HG03378 (cell line): ENCODE measurements at regions not wholly inside any gene's neighbourhood (a gene's known extent, or its start where the extent isn't known, plus 50 kb on each side); places are given as distances from the start of the nearest gene placed in this dataset.

ENCODE experiments used
- ATAC-seq: cut with Tn5 transposase; IDR thresholded peaks from one replicate; pipeline ENCODE4 v1.9.1; 2021; ENCODE audit warnings: mild to moderate bottlenecking, moderate library complexity; ENCODE audit not compliant: unreplicated experiment

DNA sequence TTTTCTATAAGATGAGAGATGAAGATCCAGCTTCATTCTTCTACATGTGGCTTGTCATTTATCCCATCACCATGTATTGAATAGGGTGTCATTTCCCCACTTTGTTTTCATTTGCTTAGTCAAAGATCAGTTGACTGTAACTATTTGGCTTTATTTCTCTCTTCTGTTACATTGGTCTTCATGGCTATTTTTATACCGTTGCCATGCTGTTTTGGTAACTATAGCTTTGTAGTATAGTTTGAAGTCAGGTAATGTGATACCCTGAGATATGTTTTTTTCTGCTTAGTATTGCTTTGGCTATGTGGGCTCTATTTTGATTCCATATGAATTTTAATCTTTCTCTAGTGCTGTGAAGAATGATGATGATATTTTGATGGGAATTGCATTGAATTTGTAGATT, 514.3 kb downstream of the GBA3 start:
- ATAC-seq, result no peak

DNA sequence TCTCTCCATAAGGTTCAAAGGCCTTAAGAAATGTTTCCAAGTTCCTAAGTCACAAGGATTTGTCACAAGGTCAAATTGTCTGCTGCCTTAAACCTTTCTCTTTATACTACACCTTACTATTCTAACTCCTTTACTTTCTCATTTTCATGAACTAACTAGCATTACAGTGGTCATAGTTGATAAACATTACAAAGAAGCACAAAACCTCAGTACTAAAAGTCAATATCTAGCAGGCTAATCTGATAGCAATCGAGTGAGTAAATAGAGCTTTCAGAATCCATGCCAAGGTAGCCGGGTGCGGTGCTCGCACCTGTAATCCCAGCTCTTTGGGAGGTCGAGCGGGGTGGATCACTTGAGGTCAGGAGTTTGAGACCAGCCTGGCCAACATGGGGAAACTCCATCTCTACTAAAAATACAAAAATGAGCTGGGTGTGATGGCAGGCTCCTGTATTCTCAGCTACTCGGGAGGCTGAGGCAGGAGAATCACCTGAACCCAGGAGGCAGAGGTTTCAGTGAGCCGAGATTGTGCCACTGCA, 510.0 kb downstream of the GBA3 start:
- no peak for ATAC-seq

DNA sequence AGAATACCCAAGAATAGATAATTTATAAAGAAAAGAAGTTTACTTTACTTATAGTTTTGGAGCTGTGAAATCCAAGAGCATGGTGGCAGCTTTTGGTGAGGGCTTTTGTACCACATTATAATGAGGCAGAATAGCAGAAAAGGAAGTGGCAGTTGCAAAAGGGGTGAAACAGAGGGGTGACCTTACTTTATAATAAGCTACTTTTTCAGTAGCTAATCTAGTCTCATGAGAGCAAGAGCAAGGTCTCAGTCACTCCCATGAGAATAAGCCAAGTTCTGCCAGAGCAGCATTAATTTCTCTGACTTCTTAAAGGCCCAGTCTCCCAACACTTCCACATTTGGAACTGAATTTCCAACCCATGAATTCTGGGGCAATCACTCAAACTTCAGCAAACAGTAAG, 502.0 kb downstream of the GBA3 start:
- no peak for ATAC-seq

DNA sequence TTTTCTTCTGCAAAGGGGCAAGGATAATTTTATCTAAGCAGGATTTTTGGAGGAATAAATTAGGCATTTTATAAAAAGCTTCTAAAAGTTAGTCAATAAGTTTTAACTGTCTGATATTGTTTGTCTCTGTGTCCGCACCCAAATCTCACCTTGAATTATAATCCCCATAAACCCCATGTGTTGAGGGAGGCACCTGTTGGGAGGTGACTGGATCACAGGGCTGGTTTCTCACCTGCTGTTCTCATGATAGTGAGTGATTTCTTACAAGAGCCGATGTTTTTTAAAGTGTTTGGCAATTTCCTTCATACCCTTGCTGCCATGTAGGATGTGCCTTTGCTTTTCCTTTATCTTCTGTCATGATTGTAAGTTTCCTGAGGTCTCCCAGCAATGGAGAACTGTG, 481.4 kb downstream of the GBA3 start:
- no peak for ATAC-seq

DNA sequence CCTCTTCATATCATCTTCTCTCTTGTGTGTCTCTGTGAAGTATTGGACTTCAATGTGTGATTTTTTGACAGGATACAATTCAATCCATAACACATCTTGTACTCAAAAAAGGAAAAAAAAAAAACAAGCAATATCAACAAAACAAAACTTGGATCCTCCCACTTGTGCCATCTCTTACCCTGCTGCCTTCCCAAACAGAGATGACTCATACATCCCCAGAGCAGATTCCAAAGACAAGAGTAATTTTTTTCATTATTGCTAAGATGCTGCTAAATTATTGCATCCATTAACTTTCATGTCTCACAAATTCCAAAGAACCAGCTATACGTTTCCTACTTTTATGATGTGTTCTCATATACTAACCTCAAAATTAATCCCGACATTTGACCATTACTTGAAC, 479.2 kb downstream of the GBA3 start:
- ATAC-seq, result no peak

DNA sequence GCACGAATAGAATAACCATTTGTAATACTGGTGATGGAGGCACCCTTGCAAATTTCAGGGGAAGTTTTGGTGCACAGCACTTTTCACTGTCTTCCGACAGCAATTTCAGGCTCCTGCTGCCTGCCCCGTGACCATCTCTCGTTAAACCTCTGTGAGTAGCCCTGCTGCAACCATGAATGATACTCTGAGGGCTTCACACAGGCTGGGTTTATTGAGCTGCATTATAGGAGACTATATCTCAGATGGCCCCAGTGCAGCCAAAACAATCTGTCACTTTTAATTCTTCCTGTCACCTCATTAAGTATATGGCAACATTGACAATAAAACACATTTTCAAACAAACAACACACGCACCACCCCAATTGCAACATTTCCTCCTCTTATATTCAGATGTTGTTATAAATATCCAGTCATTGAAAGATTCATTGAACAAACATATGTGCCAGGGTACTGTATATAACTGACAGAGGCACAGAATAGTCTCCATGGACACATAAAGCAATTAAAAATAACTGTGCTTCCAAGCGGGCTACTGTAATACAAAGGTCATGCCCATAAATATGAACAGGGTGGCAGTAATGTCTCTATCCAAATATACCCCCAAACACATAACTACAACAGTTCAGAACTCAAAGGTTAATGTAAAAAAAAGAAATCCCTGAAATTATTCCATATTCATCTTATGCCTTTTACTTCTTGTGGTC, 477.0 kb downstream of the GBA3 start:
- no peak for ATAC-seq

DNA sequence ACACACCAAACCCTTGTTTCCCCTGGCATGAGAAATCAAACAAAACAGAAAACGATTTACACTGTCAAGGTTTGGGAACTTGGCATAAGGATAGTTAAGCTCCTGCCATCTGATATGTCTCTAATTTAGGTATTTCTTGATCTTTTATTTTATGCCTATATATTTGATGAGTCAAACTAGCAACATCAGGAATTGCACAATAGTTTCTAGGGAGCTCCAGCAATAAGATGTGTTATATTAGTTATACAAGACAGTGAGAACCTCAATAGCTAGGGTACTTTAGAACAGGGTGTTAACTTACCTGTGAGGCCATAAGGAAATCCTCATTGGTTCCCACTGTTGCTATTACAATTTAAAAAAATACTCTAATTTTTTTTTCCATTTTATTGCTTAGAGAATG, 474.2 kb downstream of the GBA3 start:
- ATAC-seq, result no peak

DNA sequence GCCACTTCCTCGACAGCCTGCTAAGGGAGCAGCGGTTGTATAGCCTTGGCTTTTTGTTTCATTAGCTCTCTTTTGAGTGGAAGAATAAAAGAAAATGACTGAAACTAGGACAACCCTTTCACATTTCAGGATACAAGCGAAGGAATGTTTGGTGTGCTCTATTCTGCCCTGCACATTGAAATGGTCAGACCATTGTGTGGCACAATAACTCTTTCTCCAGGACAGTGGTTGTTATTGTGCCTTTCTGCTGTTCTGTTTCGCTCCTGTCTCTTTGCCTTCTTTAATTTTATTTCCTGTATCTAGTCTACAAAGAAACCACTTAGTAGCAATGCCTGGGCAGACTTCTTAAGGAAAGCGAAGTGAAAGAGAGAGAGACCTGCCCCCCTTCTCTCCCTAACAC, 473.7 kb downstream of the GBA3 start:
- no peak for ATAC-seq

DNA sequence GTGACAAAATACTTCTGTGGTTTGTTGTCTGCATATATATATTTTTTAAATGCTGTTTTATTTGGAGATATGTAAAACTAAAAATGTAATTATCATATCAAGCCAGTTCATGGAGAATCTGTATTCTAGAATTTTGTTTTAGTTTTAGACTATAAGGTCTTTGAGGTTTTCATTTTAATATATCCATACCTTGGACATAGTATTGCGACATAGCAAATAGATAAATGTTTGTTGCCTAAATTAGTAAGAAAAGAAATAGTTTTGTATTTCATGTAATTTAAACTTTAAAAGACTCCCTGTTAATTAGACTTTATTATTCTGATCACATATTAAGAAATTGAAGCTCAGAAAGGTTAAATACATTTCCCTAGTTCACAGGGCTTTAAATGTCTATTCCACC, 472.9 kb downstream of the GBA3 start:
- ATAC-seq, result no peak

DNA sequence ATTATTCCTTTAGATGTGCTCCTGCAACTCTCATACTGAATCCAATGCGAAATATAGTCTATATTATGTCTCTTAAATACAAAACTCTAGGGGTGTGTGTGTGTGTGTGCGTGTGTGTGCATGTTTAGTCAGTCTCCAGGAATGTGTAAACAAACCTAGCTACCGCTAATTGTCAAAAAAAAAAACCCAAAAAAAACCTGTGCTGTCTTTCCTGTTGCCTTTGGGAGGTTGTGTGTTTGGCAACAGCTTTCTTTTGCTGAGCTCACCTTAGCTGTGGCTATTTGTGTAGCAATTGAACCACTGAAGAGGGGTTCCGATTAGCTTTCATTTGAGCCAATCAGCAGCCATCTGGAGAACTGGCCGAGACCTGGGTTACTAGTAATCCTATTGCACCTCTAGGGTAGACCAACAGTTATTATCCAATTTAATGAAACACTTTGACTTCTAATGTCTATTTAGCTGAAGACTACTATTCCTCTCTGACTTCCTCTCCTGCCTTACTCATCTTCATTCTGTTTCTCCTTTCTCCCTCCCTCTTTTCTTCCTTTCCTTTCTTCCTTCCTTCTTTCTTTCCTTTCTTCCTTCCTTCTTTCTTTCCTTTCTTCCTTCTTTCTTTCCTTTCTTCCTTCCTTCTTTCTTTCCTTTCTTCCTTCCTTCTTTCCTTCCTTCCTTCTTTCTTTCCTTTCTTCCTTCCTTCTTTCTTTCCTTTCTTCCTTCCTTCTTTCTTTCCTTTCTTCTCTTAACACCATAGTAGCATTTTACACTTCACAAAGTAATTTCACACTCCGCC, 471.1 kb downstream of the GBA3 start:
- no peak for ATAC-seq

DNA sequence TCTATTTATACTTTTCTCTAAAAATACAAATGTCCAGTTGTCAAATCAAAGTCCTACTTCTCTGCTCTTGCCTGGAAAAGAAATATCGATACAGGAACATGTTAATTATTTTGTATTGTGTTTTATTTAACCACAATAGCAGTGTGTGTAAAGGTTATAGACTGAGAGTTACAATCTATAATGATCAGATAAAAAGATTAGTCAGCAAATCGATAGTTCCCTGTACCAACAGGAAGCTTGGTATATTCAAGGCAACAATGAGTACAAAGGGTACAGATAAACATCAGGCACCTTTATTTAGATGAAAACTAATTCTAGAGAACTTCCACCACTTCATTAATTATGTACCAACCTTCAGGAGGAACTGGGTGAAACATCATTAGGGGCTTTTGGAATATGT, 469.5 kb downstream of the GBA3 start:
- no peak for ATAC-seq

DNA sequence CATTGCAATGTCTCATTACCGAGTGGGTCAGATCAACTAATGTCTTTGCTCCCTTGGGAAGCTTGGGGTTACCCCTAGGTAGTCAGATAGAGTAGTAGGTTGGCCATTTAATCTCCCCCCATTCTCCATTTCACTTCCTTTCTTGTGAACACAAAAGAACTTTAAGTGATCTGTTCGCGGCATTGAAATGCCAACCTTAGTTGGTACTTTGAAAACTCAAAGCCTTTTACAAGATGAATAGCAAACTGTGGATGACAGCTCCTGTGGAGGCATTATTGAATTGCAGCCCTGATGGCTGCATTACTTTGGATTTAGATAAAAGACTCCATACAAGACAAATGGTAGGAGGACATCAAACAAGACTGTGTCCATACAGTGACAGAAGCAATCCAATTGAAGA, 469.1 kb downstream of the GBA3 start:
- ATAC-seq, result no peak

DNA sequence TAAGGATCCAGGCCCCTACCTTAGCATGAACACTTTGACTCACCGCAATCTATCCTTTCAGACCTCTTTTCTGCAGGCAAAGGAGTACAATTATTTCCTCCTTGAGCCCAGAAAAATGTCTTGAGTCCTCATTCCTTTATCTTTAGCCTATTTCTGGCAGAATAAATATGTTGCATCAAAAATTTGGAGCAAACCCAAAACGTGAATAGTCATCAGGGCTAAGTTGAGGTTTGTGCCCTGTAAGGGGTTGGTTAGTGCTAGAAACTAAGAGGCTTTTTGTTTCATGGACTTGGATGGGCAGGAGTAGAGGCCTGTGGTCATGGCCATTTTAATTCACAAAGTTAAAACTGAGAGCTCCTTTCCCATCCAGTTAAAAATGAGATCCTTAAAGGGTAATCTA, 460.3 kb downstream of the GBA3 start:
- ATAC-seq, result no peak

DNA sequence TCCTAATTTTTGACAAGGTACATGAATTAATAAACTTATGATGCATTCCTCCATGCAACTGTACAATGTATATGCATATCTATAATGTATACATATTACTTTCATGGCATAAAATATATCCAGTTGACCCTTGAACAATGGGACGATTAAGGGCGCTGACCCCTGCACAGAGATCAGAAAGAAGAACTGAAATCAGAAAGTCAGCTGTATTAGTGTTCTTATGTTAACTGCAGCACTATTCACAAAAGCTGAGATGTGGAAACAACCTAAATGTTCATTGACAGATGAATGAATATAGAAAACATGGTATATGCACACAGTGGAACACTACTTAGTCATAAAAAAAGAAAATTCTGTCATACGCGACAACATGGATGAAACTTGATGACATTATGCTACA, 457.1 kb downstream of the GBA3 start:
- no peak for ATAC-seq

DNA sequence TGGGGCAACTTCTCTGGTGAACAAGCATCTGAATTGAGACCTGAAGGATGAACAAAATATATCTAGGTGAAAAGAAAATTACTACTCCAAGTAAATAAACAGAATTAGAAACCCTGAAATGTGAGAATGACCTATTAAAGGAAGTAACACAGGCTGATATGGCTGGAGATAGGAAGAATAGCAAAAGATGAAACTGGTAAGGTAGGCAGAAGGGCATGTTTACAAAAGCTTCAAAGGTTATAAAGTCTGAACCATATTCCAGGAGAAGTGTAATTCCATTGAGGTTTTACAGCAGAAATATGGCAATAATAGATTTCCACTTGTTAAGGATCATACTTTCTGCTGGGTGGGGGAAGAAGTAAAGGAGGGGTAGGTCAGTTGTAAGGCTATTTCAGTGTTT, 452.0 kb downstream of the GBA3 start:
- no peak for ATAC-seq

DNA sequence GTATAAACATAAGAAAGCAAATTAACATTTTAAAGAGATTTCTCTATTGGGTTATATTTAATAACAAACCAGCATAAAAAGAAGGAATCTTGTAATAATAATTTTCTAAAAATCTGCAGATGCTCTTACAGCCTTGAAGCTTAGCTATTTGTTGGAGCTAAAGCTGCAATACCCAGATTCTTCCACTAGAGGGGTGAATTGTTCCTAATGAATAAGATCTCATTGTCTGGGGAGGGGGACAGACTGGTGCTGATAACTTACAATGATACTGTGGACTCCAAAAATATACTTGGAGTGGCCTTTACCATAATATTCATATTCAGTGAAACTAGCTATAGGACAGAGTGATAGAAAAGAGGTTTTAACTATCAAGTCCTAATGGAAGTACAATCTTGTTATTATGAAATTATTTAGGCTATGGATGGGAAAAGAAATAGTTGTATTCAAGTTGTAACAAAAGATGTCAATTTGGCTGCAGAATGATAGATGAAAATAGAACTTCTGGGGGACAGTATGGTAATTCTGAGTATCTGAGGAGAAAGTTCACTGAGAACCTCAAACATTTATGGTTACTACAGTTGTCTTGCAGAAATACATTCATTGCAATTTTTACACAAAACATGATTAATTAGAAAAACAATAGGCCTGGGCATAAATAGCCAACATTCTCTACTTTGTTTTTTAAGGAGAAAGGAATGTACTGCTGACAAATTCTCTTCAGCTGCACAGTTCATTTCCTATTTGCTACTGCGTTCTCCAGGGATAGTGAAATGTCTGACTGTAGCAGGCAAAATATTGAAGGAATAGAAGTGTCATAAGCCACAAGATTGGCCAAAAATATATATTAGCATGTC, 443.3 kb downstream of the GBA3 start:
- ATAC-seq, result peak; percentile 63

DNA sequence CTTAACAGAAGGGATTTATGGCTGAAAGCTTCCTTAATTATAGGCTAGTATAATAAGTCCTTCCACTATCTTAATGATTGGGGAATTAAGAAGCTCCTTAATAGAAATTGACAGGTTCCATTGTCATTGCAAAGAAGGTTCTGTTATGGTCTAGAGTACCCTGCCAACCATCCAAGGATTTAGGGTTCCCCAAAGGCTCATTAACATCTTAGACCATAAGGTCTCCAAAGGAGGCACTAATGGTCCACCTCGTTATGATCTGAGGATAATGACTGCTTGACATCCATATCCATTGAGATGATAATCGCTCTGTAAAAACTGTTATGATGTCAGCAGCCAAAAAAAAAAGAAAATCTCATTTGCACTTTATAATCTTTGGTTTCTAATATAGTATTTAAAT, 441.6 kb downstream of the GBA3 start:
- ATAC-seq, result no peak

DNA sequence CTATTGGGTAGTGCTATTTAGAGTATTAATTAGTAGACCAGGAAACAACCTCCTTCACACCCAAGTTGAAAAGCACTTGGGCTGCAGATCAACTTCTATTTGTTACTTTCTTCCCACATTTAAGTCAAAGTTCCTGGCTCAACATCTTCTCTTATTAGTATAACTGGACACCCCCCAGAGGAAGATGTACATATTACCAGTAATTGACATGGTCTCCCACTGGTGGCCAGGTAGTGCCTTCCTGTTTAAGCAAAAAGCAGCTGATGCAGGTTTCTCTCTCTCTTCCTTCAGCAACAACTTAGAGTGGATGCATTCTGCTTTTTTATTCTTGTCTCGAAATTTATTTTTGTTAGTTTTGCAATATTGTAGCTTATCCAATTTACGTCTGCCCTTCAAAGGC, 438.1 kb downstream of the GBA3 start:
- no peak for ATAC-seq

DNA sequence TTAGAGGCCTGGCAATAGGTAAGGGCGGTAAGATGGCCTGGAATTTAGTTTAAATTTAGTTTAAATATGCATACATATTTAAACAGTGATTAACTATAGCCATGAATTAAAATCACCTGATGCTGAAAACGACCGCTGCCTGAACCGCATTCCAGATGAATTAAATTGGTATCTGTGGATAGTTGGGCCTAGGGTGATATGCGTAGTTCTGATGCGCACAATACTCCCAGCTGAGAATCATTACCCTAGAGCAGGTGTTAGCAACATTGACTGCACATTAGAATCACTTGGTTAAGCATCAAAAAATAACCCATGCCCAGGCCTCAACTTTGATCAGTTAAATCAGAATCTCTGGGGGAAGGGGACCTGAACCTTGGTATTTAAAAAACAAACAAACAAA, 432.4 kb downstream of the GBA3 start:
- no peak for ATAC-seq

DNA sequence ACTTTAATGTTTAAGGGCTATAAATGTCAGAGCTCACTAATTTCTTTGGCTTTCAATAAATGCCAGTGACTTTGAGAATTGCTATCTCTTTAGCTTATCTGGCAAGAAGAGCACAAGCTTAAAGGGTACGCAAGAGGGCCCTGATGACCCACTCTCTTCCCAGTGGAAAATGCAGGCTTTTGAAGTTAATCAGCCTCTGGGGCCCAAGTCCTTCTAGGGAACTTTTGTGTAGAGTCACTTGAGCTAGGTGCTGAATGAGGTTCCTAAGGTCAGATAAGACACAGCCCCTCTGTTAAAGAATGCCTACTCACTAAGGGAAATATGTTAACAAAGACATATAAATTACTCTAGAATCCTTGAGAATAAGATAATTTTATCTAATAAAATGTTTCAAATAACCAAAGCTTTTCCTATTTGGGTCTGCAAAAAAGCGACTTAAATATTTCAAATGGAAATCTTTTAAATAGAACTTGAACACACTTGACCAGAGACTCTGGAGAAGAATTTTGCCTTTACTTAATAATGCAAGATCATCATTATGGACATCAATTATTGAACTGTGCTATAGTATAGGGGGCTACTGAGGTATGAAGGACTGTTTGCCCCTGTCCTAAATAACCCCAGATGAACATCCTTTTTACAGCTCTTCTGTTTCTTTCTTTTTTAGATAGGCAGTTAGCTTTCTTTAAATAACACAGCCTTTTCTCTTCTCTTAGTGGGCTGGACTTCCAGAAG, 430.1 kb downstream of the GBA3 start:
- ATAC-seq, result no peak

DNA sequence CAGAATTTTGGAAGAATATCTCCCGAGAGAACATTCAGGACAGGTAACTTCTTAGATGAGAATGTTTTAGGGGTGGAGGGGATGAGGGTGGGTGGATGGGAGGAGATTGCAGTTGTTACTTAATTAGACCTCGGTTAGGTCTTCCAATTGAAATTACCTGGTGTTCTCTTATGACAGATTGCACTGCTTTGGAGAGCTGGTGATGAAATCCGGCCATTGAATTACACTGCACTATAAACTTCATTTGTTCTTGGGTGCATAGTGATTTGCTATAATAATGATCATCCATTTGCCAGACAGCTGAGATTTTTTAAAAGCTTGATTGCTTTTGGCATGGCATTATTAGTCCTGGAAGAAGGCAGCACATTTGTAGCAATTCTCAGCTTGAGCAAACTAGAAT, 427.6 kb downstream of the GBA3 start:
- ATAC-seq, result no peak
